ENCODE measurements at regions not wholly inside any gene's neighbourhood (a gene's known extent, or its start where the extent isn't known, plus 50 kb on each side); places are given as distances from the start of the nearest gene placed in this dataset.

DNA sequence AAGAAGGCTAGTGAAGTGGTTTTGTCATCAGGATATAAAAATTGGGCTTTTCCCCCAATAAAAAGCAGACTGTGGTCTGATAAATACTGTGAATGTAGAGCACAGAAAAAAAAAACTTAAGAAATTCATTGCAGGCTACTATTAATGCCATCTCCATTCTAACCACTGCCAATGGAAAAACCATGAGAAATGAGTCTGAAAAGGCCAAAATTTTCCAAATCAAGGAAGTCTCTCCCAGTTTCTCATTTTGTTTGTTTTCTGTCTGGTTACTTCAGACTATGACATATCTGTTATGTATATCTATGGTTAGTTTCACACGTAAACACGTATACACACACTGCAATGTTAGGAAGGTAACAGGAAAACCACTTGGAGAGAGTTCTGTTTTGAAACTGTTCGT lies 193.6 kb upstream of the TSC22D1 start:
- TF ChIP-seq, protein P1, sequence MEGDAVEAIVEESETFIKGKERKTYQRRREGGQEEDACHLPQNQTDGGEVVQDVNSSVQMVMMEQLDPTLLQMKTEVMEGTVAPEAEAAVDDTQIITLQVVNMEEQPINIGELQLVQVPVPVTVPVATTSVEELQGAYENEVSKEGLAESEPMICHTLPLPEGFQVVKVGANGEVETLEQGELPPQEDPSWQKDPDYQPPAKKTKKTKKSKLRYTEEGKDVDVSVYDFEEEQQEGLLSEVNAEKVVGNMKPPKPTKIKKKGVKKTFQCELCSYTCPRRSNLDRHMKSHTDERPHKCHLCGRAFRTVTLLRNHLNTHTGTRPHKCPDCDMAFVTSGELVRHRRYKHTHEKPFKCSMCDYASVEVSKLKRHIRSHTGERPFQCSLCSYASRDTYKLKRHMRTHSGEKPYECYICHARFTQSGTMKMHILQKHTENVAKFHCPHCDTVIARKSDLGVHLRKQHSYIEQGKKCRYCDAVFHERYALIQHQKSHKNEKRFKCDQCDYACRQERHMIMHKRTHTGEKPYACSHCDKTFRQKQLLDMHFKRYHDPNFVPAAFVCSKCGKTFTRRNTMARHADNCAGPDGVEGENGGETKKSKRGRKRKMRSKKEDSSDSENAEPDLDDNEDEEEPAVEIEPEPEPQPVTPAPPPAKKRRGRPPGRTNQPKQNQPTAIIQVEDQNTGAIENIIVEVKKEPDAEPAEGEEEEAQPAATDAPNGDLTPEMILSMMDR (IDR thresholded peaks at IDR 0.05 in 4 of 5, conservative IDR thresholded peaks at IDR 0.05 in 1 of 5): no peak
- no peak for TF ChIP-seq POLR2A (IDR thresholded peaks at IDR 0.05)
